GM12878 (cell line): ENCODE measurements at regions not wholly inside any gene's neighbourhood (a gene's known extent, or its start where the extent isn't known, plus 50 kb on each side); places are given as distances from the start of the nearest gene placed in this dataset.

Source experiments
- ATAC-seq: fragments of 200-7000 bp; cut with Tn5 transposase; 3 replicates; pipeline ENCODE4 v1.9.1; 2020; ENCODE audit warnings: mild to moderate bottlenecking, moderate library complexity
- BruUV-seq: library from RNA; stranded (reverse); fragments of 400-500 nt; replicated peaks from 2 replicates; lab custom pipeline; 2021; lab: Mats Ljungman, UMichigan
- CTCF ChIA-PET: fragments of 300-600 bp; sonication (Branson Sonifier 250); formaldehyde crosslinking; extraction: SDS; loops from one replicate; lab custom pipeline; 2021; ENCODE audit warnings: inconsistent platforms; lab: Yijun Ruan, JAX
- POLR2A ChIA-PET: fragments of 350-600 bp; formaldehyde crosslinking; extraction: SDS; loops from one replicate; lab custom pipeline; 2021; ENCODE audit warnings: inconsistent platforms; lab: Charles Lee
- RAD21 ChIA-PET: fragments of 300-600 bp; sonication (Branson Sonifier 250); formaldehyde crosslinking; loops from one replicate; lab custom pipeline; 2023; ENCODE audit warnings: antibody characterized with exemption; ENCODE audit not compliant: unreplicated experiment; lab: Charles Lee
- SMC1A ChIA-PET: fragments of 300-600 bp; sonication (Branson Sonifier 250); formaldehyde crosslinking; loops from one replicate; lab custom pipeline; 2023; ENCODE audit not compliant: unreplicated experiment, uncharacterized antibody; lab: Charles Lee
- DNase-seq: peaks from one replicate; pipeline ENCODE4 v3.0.0-alpha.2; 2011; ENCODE audit warnings: low read depth, low spot score
- FAIRE-seq: peaks from 3 replicates; lab custom pipeline; 2011; peaks lifted over from hg19 to GRCh38; lab: Jason Lieb, UNC
- H2AFZ ChIP-seq: 2 replicates; pipeline ENCODE4 v1.6.0; 2011; ENCODE audit warnings: low read depth, low read length, control low read depth; ENCODE audit not compliant: control insufficient read depth
- H3K27ac ChIP-seq: 2 replicates; pipeline ENCODE4 v1.5.1; 2011; ENCODE audit warnings: control low read depth; ENCODE audit not compliant: control insufficient read depth, insufficient read depth
- H3K27me3 ChIP-seq, 2 experiments: replicated peaks in 1 of 2; 2 replicates each; pipeline versions ENCODE4 v1.6.0 to v1.6.1; 2011; ENCODE audit warnings: low read length in 1 of 2; ENCODE audit not compliant: control insufficient read depth in 2 of 2, insufficient read depth in 2 of 2
- H3K36me3 ChIP-seq, 2 experiments: 2 replicates each; pipeline ENCODE4 v1.5.1; 2011; ENCODE audit warnings: low read length in 1 of 2; ENCODE audit not compliant: control insufficient read depth in 2 of 2, insufficient read depth in 2 of 2
- H3K4me1 ChIP-seq: 2 replicates; pipeline ENCODE4 v1.6.1; 2011; ENCODE audit warnings: mild to moderate bottlenecking, low read length, moderate library complexity, mixed read lengths; ENCODE audit not compliant: control insufficient read depth, insufficient read depth
- H3K4me2 ChIP-seq: 2 replicates; pipeline ENCODE4 v1.6.0; 2011; ENCODE audit warnings: control low read depth; ENCODE audit not compliant: control insufficient read depth, insufficient read depth
- H3K4me3 ChIP-seq: fragments of 200-600 bp; sonication (generic); 2 replicates; pipeline ENCODE4 v1.5.1; 2016
- H3K79me2 ChIP-seq: 2 replicates; pipeline ENCODE4 v1.6.0; 2011; ENCODE audit warnings: low read length; ENCODE audit not compliant: control insufficient read depth, insufficient read depth
- H3K9ac ChIP-seq: 2 replicates; pipeline ENCODE4 v1.8.0; 2011; ENCODE audit warnings: low read length, control low read depth, mixed read lengths; ENCODE audit not compliant: control insufficient read depth, insufficient read depth
- H3K9me3 ChIP-seq: replicated peaks from 3 replicates; pipeline ENCODE4 v1.5.1; 2011; ENCODE audit warnings: mild to moderate bottlenecking, low read length; ENCODE audit not compliant: control insufficient read depth, insufficient read depth
- H4K20me1 ChIP-seq: 2 replicates; pipeline ENCODE4 v1.6.0; 2011; ENCODE audit not compliant: control insufficient read depth, insufficient read depth
- CEBPB ChIP-seq, 2 experiments: fragments of 150-350 bp in 1 of 2; IDR thresholded peaks; 2 replicates each; pipeline ENCODE4 v1.6.1; 2012 to 2014; ENCODE audit warnings: low read depth in 2 of 2, low read length in 2 of 2, borderline replicate concordance in 1 of 2, inconsistent platforms in 1 of 2
- NFIC ChIP-seq: IDR thresholded peaks from 2 replicates; pipeline ENCODE4 v1.6.1; 2012; ENCODE audit warnings: low read depth, mild to moderate bottlenecking, inconsistent platforms, low read length, moderate library complexity
- NFYB ChIP-seq: IDR thresholded peaks from 2 replicates; pipeline ENCODE4 v1.6.1; 2011; ENCODE audit warnings: low read depth, mild to moderate bottlenecking, low read length, improper control_type of control experiment, moderate library complexity; ENCODE audit not compliant: insufficient read depth
- POU2F2 ChIP-seq: IDR thresholded peaks from 3 replicates; pipeline ENCODE4 v1.6.1; 2011; ENCODE audit warnings: low read depth, mild to moderate bottlenecking, low read length, borderline replicate concordance
- STAT3 ChIP-seq: IDR thresholded peaks from 2 replicates; pipeline ENCODE4 v1.6.1; 2011; ENCODE audit warnings: low read depth, low read length, improper control_type of control experiment
- WGBS: methylation state at CpG from one replicate; pipeline ENCODE4 v1.1.6; 2016; ENCODE audit warnings: low lambda C conversion rate; ENCODE audit not compliant: insufficient replicate concordance, insufficient coverage; ENCODE audit errors: missing lambda C conversion rate; 5-methylcytosine and 5-hydroxymethylcytosine counted together
- in situ Hi-C: fragments of 300-500 bp; cut with MboI; formaldehyde crosslinking; loops from 9 replicates; pipeline ENCODE4 v1.14.3; 2018; ENCODE audit warnings: mixed read lengths
- intact Hi-C: fragments of 100-400 bp; cut with micrococcal nuclease; formaldehyde crosslinking; loops from one replicate; pipeline ENCODE4 v1.14.2; 2022; ENCODE audit not compliant: unreplicated experiment
- TF ChIP-seq, protein P1 (sequence below): IDR thresholded peaks from 2 replicates; pipeline ENCODE4 v1.6.1; 2011; ENCODE audit warnings: borderline replicate concordance, low read depth, mild to moderate bottlenecking, moderate library complexity, low read length; ENCODE audit not compliant: insufficient read depth, poor library complexity, severe bottlenecking
- TF ChIP-seq, protein P2 (sequence below): fragments of 450-650 bp; IDR thresholded peaks from 2 replicates; pipeline ENCODE4 v1.6.1; 2014; ENCODE audit warnings: mild to moderate bottlenecking
- TF ChIP-seq, protein P3 (sequence below): IDR thresholded peaks from 2 replicates; pipeline ENCODE4 v1.6.1; 2011; ENCODE audit warnings: low read depth, mild to moderate bottlenecking, low read length, moderate library complexity, borderline replicate concordance; ENCODE audit errors: extremely low read depth

DNA sequence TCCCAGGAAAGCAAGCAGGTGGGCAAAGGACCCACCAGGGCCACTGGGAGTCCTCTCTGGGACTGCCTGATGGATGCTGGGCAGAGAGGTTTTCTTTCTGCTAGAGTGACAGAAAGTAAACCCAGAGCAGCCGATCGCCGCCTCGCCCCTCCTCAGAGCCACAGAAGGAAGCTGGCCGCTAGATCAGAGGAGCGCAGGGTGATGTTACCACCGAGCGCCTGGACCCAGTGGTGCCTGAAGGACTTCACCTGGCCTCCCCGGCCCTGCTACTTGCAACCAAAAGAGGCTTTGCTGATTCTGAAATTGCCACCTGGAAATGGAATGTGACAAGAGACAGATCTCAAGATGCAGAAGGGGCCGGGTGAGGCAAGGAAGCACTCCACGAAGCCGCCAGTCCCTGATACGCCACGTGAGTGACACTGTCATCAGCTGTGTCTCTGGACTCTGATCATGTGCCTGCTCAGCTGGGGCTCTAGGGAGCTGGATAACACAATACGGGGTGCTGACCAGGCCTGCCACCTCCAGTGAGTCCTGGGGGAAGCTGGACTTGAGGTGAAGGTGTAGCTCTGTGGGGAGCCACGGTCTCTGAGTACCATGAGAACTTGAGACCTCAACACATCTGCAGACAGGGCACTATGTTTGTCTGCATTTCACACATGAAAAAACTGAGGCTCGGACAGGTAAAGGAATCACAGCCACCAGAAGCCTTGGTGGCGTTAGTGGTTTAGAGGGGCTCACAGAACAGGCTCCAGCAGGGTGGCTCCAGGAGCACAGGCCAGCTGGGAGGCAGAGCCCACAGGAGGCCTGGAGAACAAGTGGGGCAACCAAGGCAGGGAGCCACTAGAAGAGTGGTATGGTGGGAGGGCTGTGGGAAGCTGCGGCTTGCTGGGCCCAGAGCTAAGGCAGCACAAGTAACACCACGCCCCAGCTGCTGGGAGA is 137.9 kb upstream of the PRR20G start:
- TF ChIP-seq, protein P1, sequence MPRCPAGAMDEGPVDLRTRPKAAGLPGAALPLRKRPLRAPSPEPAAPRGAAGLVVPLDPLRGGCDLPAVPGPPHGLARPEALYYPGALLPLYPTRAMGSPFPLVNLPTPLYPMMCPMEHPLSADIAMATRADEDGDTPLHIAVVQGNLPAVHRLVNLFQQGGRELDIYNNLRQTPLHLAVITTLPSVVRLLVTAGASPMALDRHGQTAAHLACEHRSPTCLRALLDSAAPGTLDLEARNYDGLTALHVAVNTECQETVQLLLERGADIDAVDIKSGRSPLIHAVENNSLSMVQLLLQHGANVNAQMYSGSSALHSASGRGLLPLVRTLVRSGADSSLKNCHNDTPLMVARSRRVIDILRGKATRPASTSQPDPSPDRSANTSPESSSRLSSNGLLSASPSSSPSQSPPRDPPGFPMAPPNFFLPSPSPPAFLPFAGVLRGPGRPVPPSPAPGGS, result no peak
- TF ChIP-seq POU2F2, result no peak
- TF ChIP-seq, protein P2, sequence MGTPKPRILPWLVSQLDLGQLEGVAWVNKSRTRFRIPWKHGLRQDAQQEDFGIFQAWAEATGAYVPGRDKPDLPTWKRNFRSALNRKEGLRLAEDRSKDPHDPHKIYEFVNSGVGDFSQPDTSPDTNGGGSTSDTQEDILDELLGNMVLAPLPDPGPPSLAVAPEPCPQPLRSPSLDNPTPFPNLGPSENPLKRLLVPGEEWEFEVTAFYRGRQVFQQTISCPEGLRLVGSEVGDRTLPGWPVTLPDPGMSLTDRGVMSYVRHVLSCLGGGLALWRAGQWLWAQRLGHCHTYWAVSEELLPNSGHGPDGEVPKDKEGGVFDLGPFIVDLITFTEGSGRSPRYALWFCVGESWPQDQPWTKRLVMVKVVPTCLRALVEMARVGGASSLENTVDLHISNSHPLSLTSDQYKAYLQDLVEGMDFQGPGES, result no peak
- no peak for TF ChIP-seq STAT3
- no peak for TF ChIP-seq NFIC
- TF ChIP-seq, protein P3, sequence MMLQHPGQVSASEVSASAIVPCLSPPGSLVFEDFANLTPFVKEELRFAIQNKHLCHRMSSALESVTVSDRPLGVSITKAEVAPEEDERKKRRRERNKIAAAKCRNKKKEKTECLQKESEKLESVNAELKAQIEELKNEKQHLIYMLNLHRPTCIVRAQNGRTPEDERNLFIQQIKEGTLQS, result no peak
- TF ChIP-seq NFYB, result no peak
- TF ChIP-seq CEBPB (IDR thresholded peaks at IDR 0.05; ENCODE audit: borderline replicate concordance in 1 of 2, low read depth in 2 of 2, low read length in 2 of 2), result no peak
- in situ Hi-C loops, result no loop called here
- Histone ChIP-seq H3K4me1 (no peaks in the 10 kb centered on the region), H3K79me2 (no peaks in the 10 kb centered on the region), H2AFZ (no peak overlapping the region), H3K27ac (no peak overlapping the region), H4K20me1 (no peaks in the 10 kb centered on the region; the same call in 1 of the 2 replicates), H3K9ac (no peak overlapping the region), H3K4me2 (no peak overlapping the region), H3K36me3 (no peaks in the 10 kb centered on the region), H3K9me3 (no peaks in the 10 kb centered on the region), H3K27me3 (peaks cover 2 to 4% of the 10 kb centered on the region in 2 experiments), H3K4me3 (no peak overlapping the region)
- no peak for DNase-seq
- 37% methylated on average over 20 of the region's 20 CpGs for WGBS
- intact Hi-C loops, result no loop called here
- ChIA-PET SMC1A (no interaction called here), POLR2A (no interaction called here), RAD21 (no interaction called here), CTCF (interaction anchor here (0.8 to 1.3 kb wide), 3 partner anchors 20 to 670 kb away, joined by 3 read pairs; no protein-coding TSS in a partner anchor)
- no peak for ATAC-seq
- BruUV-seq, result no TSS peak
- FAIRE-seq, result no peak
